ENCODE measurements at regions not wholly inside any gene's neighbourhood (a gene's known extent, or its start where the extent isn't known, plus 50 kb on each side); places are given as distances from the start of the nearest gene placed in this dataset.

DNA sequence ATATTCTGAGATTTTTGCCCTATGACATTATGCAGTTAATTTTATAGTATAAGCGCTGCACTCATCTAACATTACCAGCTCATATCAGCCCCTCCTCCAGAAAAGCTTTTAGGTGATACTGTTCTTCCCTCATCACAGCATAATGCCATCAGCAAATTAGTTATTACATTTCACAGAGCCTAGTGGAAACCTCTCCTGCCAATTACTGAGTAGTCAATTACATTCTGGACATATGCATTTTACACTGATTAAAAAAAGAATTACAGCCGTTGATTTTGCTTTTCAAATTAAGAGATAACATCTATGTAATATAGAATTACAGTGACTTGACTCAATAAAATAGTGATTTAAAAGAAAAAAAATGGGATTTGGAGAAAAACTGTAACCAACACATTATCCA, 542.1 kb downstream of the UQCRFS1 start:
- no peaks in the 10 kb centered on the region for H3K27me3 ChIP-seq (replicated peaks; ENCODE audit: insufficient read depth, low read depth, low read length, poor library complexity)
- intact Hi-C loops (cut with micrococcal nuclease; ENCODE audit: unreplicated experiment), result no loop called here
- no peaks in the 10 kb centered on the region for H3K4me1 ChIP-seq (ENCODE audit: insufficient read depth, low read length, poor library complexity, severe bottlenecking)
- CTCF ChIA-PET, result no interaction called here
- no peak overlapping the region for H3K27ac ChIP-seq (ENCODE audit: low read depth, low read length, poor library complexity, severe bottlenecking)
- no peaks in the 10 kb centered on the region for H3K36me3 ChIP-seq (ENCODE audit: insufficient read depth, low read length, poor library complexity, severe bottlenecking)
- TF ChIP-seq EZH2 (IDR thresholded peaks at IDR 0.05; ENCODE audit: borderline replicate concordance, low read depth, low read length, poor library complexity, severe bottlenecking), result no peak
- TF ChIP-seq, protein P1, sequence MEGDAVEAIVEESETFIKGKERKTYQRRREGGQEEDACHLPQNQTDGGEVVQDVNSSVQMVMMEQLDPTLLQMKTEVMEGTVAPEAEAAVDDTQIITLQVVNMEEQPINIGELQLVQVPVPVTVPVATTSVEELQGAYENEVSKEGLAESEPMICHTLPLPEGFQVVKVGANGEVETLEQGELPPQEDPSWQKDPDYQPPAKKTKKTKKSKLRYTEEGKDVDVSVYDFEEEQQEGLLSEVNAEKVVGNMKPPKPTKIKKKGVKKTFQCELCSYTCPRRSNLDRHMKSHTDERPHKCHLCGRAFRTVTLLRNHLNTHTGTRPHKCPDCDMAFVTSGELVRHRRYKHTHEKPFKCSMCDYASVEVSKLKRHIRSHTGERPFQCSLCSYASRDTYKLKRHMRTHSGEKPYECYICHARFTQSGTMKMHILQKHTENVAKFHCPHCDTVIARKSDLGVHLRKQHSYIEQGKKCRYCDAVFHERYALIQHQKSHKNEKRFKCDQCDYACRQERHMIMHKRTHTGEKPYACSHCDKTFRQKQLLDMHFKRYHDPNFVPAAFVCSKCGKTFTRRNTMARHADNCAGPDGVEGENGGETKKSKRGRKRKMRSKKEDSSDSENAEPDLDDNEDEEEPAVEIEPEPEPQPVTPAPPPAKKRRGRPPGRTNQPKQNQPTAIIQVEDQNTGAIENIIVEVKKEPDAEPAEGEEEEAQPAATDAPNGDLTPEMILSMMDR (conservative IDR thresholded peaks at IDR 0.05; ENCODE audit: low read depth, low read length), result no peak
- no TSS peak for BruUV-seq (replicated peaks)
- DNase-seq (ENCODE audit: low spot score), result no peak
- POLR2A ChIA-PET (ENCODE audit: low non-redundant PET), result no interaction called here
- no peak overlapping the region for H3K4me3 ChIP-seq (ENCODE audit: low read depth, low read length, poor library complexity, severe bottlenecking)
- peaks cover 42% of the 10 kb centered on the region for H3K9me3 ChIP-seq (ENCODE audit: low read depth, low read length, poor library complexity, severe bottlenecking)

- intact Hi-C loops (cut with micrococcal nuclease; ENCODE audit: unreplicated experiment), result no loop called here
- Histone ChIP-seq H3K9me3 (ENCODE audit: low read depth, low read length, poor library complexity, severe bottlenecking) (peaks cover 41% of the 10 kb centered on the region), H3K27ac (ENCODE audit: low read depth, low read length, poor library complexity, severe bottlenecking) (no peak overlapping the region), H3K4me1 (ENCODE audit: insufficient read depth, low read length, poor library complexity, severe bottlenecking) (no peaks in the 10 kb centered on the region), H3K4me3 (ENCODE audit: low read depth, low read length, poor library complexity, severe bottlenecking) (no peak overlapping the region), H3K27me3 (replicated peaks; ENCODE audit: insufficient read depth, low read depth, low read length, poor library complexity) (no peaks in the 10 kb centered on the region), H3K36me3 (ENCODE audit: insufficient read depth, low read length, poor library complexity, severe bottlenecking) (no peaks in the 10 kb centered on the region)
- ChIA-PET CTCF (no interaction called here), POLR2A (ENCODE audit: low non-redundant PET) (no interaction called here)
- BruUV-seq (replicated peaks), result no TSS peak
- DNase-seq (ENCODE audit: low spot score), result no peak
- TF ChIP-seq EZH2 (IDR thresholded peaks at IDR 0.05; ENCODE audit: borderline replicate concordance, low read depth, low read length, poor library complexity, severe bottlenecking), result no peak
- TF ChIP-seq, protein P1 (conservative IDR thresholded peaks at IDR 0.05; ENCODE audit: low read depth, low read length), result no peak
Measured at GRCh38 chr19:28669804-28670203, 543.1 kb downstream of the UQCRFS1 start.

DNA sequence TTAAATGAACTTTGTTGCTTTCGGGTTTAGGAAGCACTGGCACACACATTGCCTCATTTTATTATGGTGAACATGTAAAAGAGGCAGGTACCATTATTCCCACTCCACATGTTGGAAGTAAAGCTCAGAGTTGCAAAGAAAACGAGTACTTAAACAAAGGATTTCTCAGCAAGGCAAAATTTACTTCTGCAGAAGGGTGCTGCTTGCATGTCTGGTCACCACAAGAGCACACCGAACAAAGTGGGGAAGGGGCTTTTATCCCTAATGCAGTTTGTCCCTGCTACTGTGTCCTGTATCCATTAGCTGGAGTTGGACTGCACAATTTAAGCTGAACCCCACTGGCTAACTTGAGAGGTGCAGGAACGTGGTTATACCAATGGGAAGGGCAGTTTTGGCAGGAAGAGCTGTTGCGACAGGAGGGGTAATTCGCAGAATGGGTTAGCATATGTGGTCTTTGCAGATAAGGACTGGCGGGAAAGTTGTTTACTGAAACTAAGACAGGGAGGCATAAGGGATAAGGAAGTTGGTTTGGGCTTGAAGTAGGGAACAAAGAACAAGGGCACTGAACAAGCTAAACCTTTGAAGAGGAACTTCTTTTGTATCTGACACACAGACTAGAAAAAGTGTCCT, 545.5 kb downstream of the UQCRFS1 start:
- no TSS peak for BruUV-seq (replicated peaks)
- no peaks in the 10 kb centered on the region for H3K4me1 ChIP-seq (ENCODE audit: insufficient read depth, low read length, poor library complexity, severe bottlenecking)
- TF ChIP-seq, protein P1 (conservative IDR thresholded peaks at IDR 0.05; ENCODE audit: low read depth, low read length), result no peak
- no peak for TF ChIP-seq EZH2 (IDR thresholded peaks at IDR 0.05; ENCODE audit: borderline replicate concordance, low read depth, low read length, poor library complexity, severe bottlenecking)
- peaks cover 33% of the 10 kb centered on the region for H3K9me3 ChIP-seq (ENCODE audit: low read depth, low read length, poor library complexity, severe bottlenecking)
- H3K4me3 ChIP-seq (ENCODE audit: low read depth, low read length, poor library complexity, severe bottlenecking), result no peak overlapping the region
- no peak overlapping the region for H3K27ac ChIP-seq (ENCODE audit: low read depth, low read length, poor library complexity, severe bottlenecking)
- H3K36me3 ChIP-seq (ENCODE audit: insufficient read depth, low read length, poor library complexity, severe bottlenecking), result no peaks in the 10 kb centered on the region
- intact Hi-C loops (cut with micrococcal nuclease; ENCODE audit: unreplicated experiment), result no loop called here
- POLR2A ChIA-PET (ENCODE audit: low non-redundant PET), result no interaction called here
- no peaks in the 10 kb centered on the region for H3K27me3 ChIP-seq (replicated peaks; ENCODE audit: insufficient read depth, low read depth, low read length, poor library complexity)
- CTCF ChIA-PET, result no interaction called here
- no peak for DNase-seq (ENCODE audit: low spot score)
